IPS-18a (cell line): ENCODE measurements at regions not wholly inside any gene's neighbourhood (a gene's known extent, or its start where the extent isn't known, plus 50 kb on each side); places are given as distances from the start of the nearest gene placed in this dataset.

Experiments used
- H3K27ac ChIP-seq: one replicate; pipeline ENCODE4 v1.5.1; 2013; ENCODE audit warnings: low read length
- H3K27me3 ChIP-seq: one replicate; pipeline ENCODE4 v1.6.1; 2013; ENCODE audit warnings: mild to moderate bottlenecking, low read length; ENCODE audit not compliant: control insufficient read depth, insufficient read depth
- H3K36me3 ChIP-seq: one replicate; pipeline ENCODE4 v1.6.1; 2013; ENCODE audit warnings: low read depth, low read length; ENCODE audit not compliant: control insufficient read depth
- H3K4me1 ChIP-seq: one replicate; pipeline ENCODE4 v1.6.1; 2013; ENCODE audit warnings: low read depth, low read length; ENCODE audit not compliant: control insufficient read depth
- H3K4me3 ChIP-seq: one replicate; pipeline ENCODE4 v1.5.1; 2013; ENCODE audit warnings: low read length
- H3K9ac ChIP-seq: one replicate; pipeline ENCODE4 v1.6.1; 2013; ENCODE audit warnings: mild to moderate bottlenecking, low read length, moderate library complexity
- H3K9me3 ChIP-seq: one replicate; pipeline ENCODE4 v1.6.1; 2013; ENCODE audit warnings: low read depth, low read length; ENCODE audit not compliant: control insufficient read depth

DNA sequence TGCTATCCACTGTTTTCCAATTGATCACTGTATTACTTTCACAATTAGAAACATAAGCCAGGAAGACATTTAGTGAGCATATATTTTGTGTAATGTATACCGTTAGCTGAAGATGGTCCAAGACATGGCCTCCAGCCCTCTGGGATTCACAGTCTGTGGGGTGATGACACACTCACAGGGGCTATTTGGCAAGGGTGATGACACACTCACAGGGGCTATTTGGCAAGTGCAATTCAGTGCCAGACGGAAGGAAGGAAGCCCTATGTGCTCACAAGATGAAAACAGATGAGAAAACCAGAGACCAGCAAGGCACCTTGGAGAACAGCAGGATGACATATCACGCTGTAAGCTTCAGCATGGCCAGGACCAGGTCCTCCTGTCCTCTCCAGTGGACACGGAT, 183.7 kb downstream of the MBOAT1 start:
- Histone ChIP-seq H3K27ac (no peak overlapping the region), H3K27me3 (no peaks in the 10 kb centered on the region), H3K9ac (no peak overlapping the region), H3K4me1 (no peaks in the 10 kb centered on the region), H3K9me3 (no peaks in the 10 kb centered on the region), H3K36me3 (no peaks in the 10 kb centered on the region), H3K4me3 (no peak overlapping the region)

DNA sequence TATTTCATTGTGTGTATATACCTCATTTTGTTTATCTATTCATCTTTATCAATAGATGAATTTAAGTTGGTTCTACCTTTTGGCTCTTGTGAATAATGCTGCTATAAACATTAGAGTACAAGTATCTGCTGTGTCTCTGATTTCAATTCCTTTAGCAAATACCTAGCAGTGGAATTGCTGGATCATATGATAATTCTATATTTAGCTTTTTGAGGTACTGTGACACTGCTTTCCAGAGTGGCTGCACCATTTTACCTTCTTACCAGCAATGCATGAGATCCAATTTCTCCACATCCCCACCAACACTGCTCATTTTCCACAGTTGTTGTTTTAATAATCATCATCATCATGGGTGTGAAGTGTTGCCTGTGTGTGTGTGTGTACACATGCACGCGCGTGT, 182.3 kb downstream of the MBOAT1 start:
- H3K4me1 ChIP-seq = peaks cover 6% of the 10 kb centered on the region
- H3K36me3 ChIP-seq = no peaks in the 10 kb centered on the region
- H3K9ac ChIP-seq = no peak overlapping the region
- no peaks in the 10 kb centered on the region for H3K9me3 ChIP-seq
- H3K27me3 ChIP-seq = no peaks in the 10 kb centered on the region
- H3K4me3 ChIP-seq = no peak overlapping the region
- H3K27ac ChIP-seq = no peak overlapping the region

DNA sequence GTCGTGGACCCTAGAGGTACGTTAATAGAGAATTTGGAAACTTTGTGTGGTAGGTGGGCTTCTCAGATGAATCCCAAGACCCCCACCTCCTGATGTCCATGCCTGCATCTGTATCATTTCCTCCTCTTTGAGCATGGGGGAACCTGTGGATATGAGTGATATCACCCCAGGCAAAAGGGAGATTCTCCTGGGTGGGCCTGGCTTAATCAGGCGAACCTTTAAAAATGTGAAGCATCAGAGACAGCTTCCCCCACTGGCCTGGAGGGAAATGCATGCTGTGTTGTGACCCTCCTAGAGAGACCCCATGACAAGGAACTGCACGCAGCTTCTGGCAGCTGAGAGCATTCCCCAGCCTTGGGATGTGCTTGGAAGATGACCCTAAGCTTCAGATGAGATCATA, 180.9 kb downstream of the MBOAT1 start:
- Histone ChIP-seq H3K9ac (no peak overlapping the region), H3K36me3 (no peaks in the 10 kb centered on the region), H3K9me3 (no peaks in the 10 kb centered on the region), H3K27ac (no peak overlapping the region), H3K4me3 (no peak overlapping the region), H3K4me1 (peaks cover 6% of the 10 kb centered on the region), H3K27me3 (no peaks in the 10 kb centered on the region)

DNA sequence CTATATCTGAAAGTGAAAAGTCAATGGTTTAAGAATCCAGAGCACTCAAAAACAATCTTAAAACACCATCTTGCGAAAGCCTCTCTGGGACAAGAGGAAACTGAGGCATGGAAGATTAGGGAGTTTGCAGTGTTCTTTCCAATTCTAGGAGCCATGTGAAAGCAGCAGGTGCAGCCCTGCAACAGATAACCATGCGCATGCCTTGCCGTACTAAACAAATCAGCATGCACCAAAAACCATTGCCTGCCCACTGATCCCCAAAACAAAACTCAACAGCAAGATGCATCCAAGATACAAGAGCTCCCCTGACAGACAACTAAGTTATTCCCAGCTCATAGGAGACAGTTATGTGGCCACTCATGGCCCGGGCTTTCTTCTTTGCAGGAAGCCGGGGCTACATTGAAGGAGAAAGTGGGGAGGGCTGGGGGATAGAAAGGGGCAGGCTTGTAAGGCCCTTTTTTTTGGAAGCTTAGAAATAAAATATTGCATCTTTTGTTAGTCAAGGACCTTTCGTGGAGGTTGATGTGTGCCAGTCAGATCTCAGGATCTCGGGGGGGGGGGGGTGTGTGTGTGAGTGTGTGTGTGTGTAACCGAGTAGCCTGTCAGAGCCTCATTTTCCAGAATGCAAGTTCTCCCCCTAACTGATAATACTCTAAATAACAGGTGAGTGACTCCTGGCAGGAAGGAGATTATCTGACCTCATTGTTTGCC, 178.4 kb downstream of the MBOAT1 start:
- H3K9ac ChIP-seq = no peak overlapping the region
- H3K36me3 ChIP-seq = no peaks in the 10 kb centered on the region
- H3K4me3 ChIP-seq = no peak overlapping the region
- H3K9me3 ChIP-seq = no peaks in the 10 kb centered on the region
- H3K27ac ChIP-seq = no peak overlapping the region
- peaks cover 7% of the 10 kb centered on the region for H3K4me1 ChIP-seq
- no peaks in the 10 kb centered on the region for H3K27me3 ChIP-seq

DNA sequence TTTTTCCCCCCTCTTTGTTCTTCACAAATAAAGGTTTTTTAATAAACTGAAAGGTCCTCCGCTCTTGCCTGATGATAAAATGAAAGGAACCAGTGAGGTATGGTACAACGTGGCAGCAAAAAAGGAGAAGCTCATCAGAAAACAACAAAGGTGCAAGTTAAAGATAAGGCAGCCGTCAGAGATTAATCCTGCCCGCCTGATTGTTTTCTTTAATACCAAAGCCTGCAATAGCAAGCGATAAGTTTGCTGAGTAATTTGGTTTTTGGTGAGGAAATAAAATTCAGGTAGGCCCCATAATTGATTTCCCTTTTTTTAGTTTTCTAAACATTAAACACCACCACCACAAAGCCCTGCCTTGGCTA, 177.9 kb downstream of the MBOAT1 start:
- Histone ChIP-seq H3K4me3 (no peak overlapping the region), H3K36me3 (no peaks in the 10 kb centered on the region), H3K9ac (no peak overlapping the region), H3K9me3 (no peaks in the 10 kb centered on the region), H3K27me3 (no peaks in the 10 kb centered on the region), H3K27ac (no peak overlapping the region), H3K4me1 (peaks cover 10% of the 10 kb centered on the region)

DNA sequence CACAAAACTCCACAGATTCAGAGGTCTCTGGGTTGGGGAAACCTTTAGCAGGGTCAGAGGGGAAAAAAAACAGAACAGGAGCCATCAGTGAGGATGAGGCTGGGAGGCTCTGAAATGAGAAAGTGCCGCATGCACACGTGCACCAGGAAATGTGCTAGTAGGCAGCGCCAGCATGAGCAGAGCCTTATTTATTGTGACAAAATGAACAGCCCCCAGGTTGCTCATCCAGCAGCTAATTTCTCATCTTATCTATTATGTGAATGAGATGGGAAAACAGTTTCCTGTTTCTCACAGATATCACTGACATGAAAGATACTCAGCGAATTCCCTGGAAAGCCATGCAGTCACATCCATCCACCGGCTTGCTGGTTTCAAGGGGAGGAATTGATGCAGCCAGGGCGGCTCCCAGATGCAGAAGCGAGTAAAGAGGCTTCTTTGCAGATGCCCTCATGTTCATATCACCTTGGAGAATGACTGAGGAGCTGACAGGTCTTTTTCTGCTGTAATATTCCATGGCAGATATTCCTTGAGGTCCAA, 176.1 kb downstream of the MBOAT1 start:
- Histone ChIP-seq H3K9me3 (no peaks in the 10 kb centered on the region), H3K9ac (no peak overlapping the region), H3K4me3 (no peak overlapping the region), H3K27me3 (no peaks in the 10 kb centered on the region), H3K27ac (no peak overlapping the region), H3K4me1 (peaks cover 10% of the 10 kb centered on the region), H3K36me3 (no peaks in the 10 kb centered on the region)

DNA sequence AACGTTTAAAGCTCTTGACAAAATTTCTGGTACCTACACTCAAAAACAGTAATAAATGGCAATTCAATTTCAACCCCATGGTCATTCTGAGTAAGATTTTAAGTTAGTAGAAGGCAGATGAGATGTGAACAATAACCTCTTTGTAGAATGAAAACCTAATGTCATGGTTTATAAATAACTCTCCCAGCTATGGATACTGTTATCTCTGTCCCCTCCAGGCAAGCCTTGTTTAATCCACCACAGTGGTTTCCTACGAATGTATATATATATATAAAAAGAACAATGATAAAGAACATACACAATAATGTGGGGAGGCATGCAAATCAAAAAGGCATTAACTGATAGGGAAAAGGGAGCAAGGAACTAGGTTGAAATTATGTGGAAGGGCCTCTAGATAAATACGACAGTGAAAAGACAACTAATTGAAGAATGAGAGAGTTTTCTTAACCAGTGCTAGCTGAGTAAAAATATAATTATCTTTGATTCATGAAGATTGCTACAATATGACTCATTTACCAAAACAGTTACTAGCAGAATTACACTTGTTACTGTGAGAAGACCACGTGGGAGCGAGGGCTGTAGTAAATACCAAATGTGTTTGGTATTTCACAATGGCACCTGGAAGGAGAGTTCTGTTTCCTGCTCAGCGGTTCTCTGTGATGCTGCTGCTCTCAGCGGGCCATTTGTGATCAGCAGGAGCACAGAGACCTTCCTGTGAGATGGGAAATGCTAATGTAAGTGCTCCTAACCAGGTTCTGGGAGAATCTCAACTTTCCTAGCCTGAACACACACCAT, 173.7 kb downstream of the MBOAT1 start:
- H3K9me3 ChIP-seq = no peaks in the 10 kb centered on the region
- H3K9ac ChIP-seq = no peak overlapping the region
- no peaks in the 10 kb centered on the region for H3K36me3 ChIP-seq
- no peak overlapping the region for H3K4me3 ChIP-seq
- H3K4me1 ChIP-seq = peaks cover 10% of the 10 kb centered on the region
- H3K27me3 ChIP-seq = no peaks in the 10 kb centered on the region
- no peak overlapping the region for H3K27ac ChIP-seq

DNA sequence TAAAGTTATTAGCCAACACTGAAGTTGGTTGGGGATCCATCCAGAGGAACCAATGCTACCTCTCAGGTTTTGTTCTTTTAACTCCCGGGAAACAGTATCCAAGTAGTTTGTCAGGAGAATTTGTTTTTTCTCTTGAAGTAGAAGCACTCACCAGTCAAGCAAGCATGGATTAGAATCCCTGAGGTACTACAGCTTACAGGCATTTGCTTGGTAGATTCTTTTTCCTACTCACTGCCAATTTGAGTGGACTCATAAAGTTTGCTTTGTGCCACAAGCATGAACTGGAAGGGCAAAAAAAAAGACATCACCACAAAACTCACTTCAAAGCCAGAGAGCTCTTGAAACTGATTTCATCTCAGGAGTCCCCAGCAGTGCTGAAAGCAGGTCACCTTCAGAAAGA, 167.4 kb downstream of the MBOAT1 start:
- H3K27ac ChIP-seq = no peak overlapping the region
- no peak overlapping the region for H3K4me3 ChIP-seq
- no peak overlapping the region for H3K9ac ChIP-seq

More for the DNA sequence above, 167.4 kb downstream of the MBOAT1 start:
- no peaks in the 10 kb centered on the region for H3K36me3 ChIP-seq
- no peaks in the 10 kb centered on the region for H3K27me3 ChIP-seq
- no peaks in the 10 kb centered on the region for H3K4me1 ChIP-seq
- H3K9me3 ChIP-seq = no peaks in the 10 kb centered on the region
